Right lobe of liver (tissue), 4 donors: ENCODE measurements at regions not wholly inside any gene's neighbourhood (a gene's known extent, or its start where the extent isn't known, plus 50 kb on each side); places are given as distances from the start of the nearest gene placed in this dataset.

Experiments
- CTCF ChIP-seq, 4 donors: fragments of 200-600 bp in 3 of 4; fragments of 450-650 bp in 1 of 4; IDR thresholded peaks; one replicate each; pipeline versions ENCODE4 v1.5.1 to v1.8.0; 2016 to 2022; ENCODE audit warnings: antibody characterized with exemption in 4 of 4, mild to moderate bottlenecking in 2 of 4
- POLR2A ChIP-seq: fragments of 450-650 bp; IDR thresholded peaks from one replicate; pipeline ENCODE4 v1.6.1; 2017; ENCODE audit warnings: antibody characterized with exemption, mild to moderate bottlenecking
- donor health status: DM: no; HTN: no; CAD: no.
- donor health status: DM: no; HTN: no; CAD: no.
- donor health status: DM: no; HTN: yes; CAD: no.

GRCh38 chr22:48980918-48981317, 846.8 kb downstream of the BRD1 start:
- no peak for TF ChIP-seq POLR2A
- TF ChIP-seq CTCF (IDR thresholded peaks at IDR 0.05): no peak
